Endothelial cell of umbilical vein (primary cell): ENCODE measurements at regions not wholly inside any gene's neighbourhood (a gene's known extent, or its start where the extent isn't known, plus 50 kb on each side); places are given as distances from the start of the nearest gene placed in this dataset.

Source experiments
- BruUV-seq: library from RNA; stranded (reverse); fragments of 400-500 nt; replicated peaks from 2 replicates; lab custom pipeline; 2021; lab: Mats Ljungman, UMichigan
- CTCF ChIA-PET: fragments of 300-600, 350-600 bp; sonication (Branson Sonifier 250); formaldehyde crosslinking; loops from one replicate; lab custom pipeline; 2021; ENCODE audit warnings: antibody characterized with exemption, inconsistent platforms; lab: Charles Lee
- POLR2A ChIA-PET: fragments of 300-600, 350-600 bp; sonication (Branson Sonifier 250); formaldehyde crosslinking; loops from one replicate; lab custom pipeline; 2021; ENCODE audit warnings: antibody characterized with exemption, inconsistent platforms; lab: Charles Lee
- DNase-seq: peaks from one replicate; pipeline ENCODE4 v3.0.0-alpha.2; 2011; ENCODE audit warnings: low read depth, low spot score
- FAIRE-seq: peaks from 2 replicates; lab custom pipeline; 2011; peaks lifted over from hg19 to GRCh38; lab: Jason Lieb, UNC
- H2AFZ ChIP-seq: 2 replicates; pipeline ENCODE4 v1.6.0; 2012; ENCODE audit warnings: low read depth, low read length, control low read depth, inconsistent platforms
- H3K27ac ChIP-seq: 2 replicates; pipeline ENCODE4 v1.5.1; 2011; ENCODE audit warnings: low read depth, mild to moderate bottlenecking, control low read depth, low read length, moderate library complexity; ENCODE audit not compliant: insufficient read depth
- H3K27me3 ChIP-seq, 2 experiments: 2 replicates each; pipeline versions ENCODE4 v1.6.0 to v1.6.1; 2011; ENCODE audit warnings: low read length in 2 of 2, mixed read lengths in 1 of 2; ENCODE audit not compliant: control insufficient read depth in 2 of 2, insufficient read depth in 2 of 2
- H3K36me3 ChIP-seq, 2 experiments: 2 replicates in 1 of 2; 3 replicates in 1 of 2; pipeline ENCODE4 v1.5.1; 2011; ENCODE audit warnings: low read length in 2 of 2, mild to moderate bottlenecking in 1 of 2, moderate library complexity in 1 of 2; ENCODE audit not compliant: control insufficient read depth in 2 of 2, insufficient read depth in 2 of 2; ENCODE audit errors: extremely low read depth in 1 of 2
- H3K4me1 ChIP-seq: 3 replicates; pipeline ENCODE4 v1.5.1; 2011; ENCODE audit warnings: mild to moderate bottlenecking, low read length; ENCODE audit not compliant: control insufficient read depth, insufficient read depth; ENCODE audit errors: extremely low read depth
- H3K4me2 ChIP-seq: 2 replicates; pipeline ENCODE4 v1.6.1; 2011; ENCODE audit warnings: low read length, control low read depth, mixed read lengths; ENCODE audit not compliant: insufficient read depth
- H3K4me3 ChIP-seq, 3 experiments: fragments of 200-600 bp in 1 of 3; sonication (generic), shearing (Covaris generic) in 1 of 3; replicated peaks in 1 of 3; 2 replicates each; pipeline ENCODE4 v1.5.1; 2011 to 2016; ENCODE audit warnings: control low read depth in 3 of 3, low read length in 3 of 3, mild to moderate bottlenecking in 2 of 3, inconsistent platforms in 1 of 3, low read depth in 1 of 3, moderate library complexity in 1 of 3; ENCODE audit not compliant: insufficient read depth in 1 of 3
- H3K79me2 ChIP-seq: 2 replicates; pipeline ENCODE4 v1.6.0; 2012; ENCODE audit warnings: low read length, inconsistent platforms; ENCODE audit not compliant: control insufficient read depth, insufficient read depth
- H3K9ac ChIP-seq: replicated peaks from 2 replicates; pipeline ENCODE3; 2011; ENCODE audit warnings: low read length, control low read depth; ENCODE audit not compliant: insufficient read depth; ENCODE audit errors: extremely low read depth
- H3K9me1 ChIP-seq: replicated peaks from 3 replicates; pipeline ENCODE4 v1.6.0; 2011; ENCODE audit warnings: mild to moderate bottlenecking, low read length; ENCODE audit not compliant: control insufficient read depth, insufficient read depth; ENCODE audit errors: extremely low read depth
- H3K9me3 ChIP-seq: replicated peaks from 2 replicates; pipeline ENCODE4 v1.5.1; 2012; ENCODE audit warnings: low read length, inconsistent platforms; ENCODE audit not compliant: control insufficient read depth, insufficient read depth
- H4K20me1 ChIP-seq: replicated peaks from 2 replicates; pipeline ENCODE3; 2011; ENCODE audit warnings: mild to moderate bottlenecking, low read length; ENCODE audit not compliant: control insufficient read depth, insufficient read depth; ENCODE audit errors: extremely low read depth
- CTCF ChIP-seq, 2 donors: IDR thresholded peaks; 1 replicate in 1 of 2; 2 replicates in 1 of 2; pipeline ENCODE4 v1.5.1; 2011; ENCODE audit warnings: low read length in 2 of 2, mild to moderate bottlenecking in 2 of 2, moderate library complexity in 2 of 2, control low read depth in 1 of 2, inconsistent platforms in 1 of 2, low read depth in 1 of 2; ENCODE audit not compliant: insufficient read depth in 1 of 2; ENCODE audit errors: extremely low read depth in 1 of 2
- EZH2 ChIP-seq: IDR thresholded peaks from 2 replicates; pipeline ENCODE4 v1.6.1; 2012; ENCODE audit warnings: borderline replicate concordance, low read depth, mild to moderate bottlenecking, moderate library complexity, low read length, inconsistent platforms; ENCODE audit not compliant: severe bottlenecking
- FOS ChIP-seq: IDR thresholded peaks from 2 replicates; pipeline ENCODE4 v1.6.1; 2011; ENCODE audit warnings: mild to moderate bottlenecking, low read length, moderate library complexity, borderline replicate concordance; ENCODE audit not compliant: insufficient read depth
- GATA2 ChIP-seq: IDR thresholded peaks from 2 replicates; pipeline ENCODE4 v1.7.0; 2011; ENCODE audit warnings: low read depth, mild to moderate bottlenecking, moderate library complexity, mixed read lengths, low read length; ENCODE audit not compliant: insufficient read length, insufficient read depth
- JUN ChIP-seq: IDR thresholded peaks from 2 replicates; pipeline ENCODE4 v1.6.1; 2011; ENCODE audit warnings: borderline replicate concordance, low read depth; ENCODE audit not compliant: insufficient read length, insufficient read depth
- MYC ChIP-seq: IDR thresholded peaks from one replicate; pipeline ENCODE4 v1.6.1; 2011; ENCODE audit warnings: mild to moderate bottlenecking, low read depth, low read length
- POLR2A ChIP-seq: IDR thresholded peaks from 2 replicates; pipeline ENCODE4 v1.6.1; 2012; ENCODE audit warnings: low read depth, mild to moderate bottlenecking, control low read depth, low read length
- POLR2AphosphoS5 ChIP-seq: IDR thresholded peaks from 2 replicates; pipeline ENCODE4 v1.6.1; 2012; ENCODE audit warnings: low read depth, mild to moderate bottlenecking, control low read depth, low read length, moderate library complexity; ENCODE audit not compliant: insufficient read depth
- dilution Hi-C: fragments of 300-500 bp; cut with MboI; formaldehyde crosslinking; loops from one replicate; pipeline ENCODE4 v1.15.0; 2019; ENCODE audit warnings: low sequenced_read_pairs; ENCODE audit not compliant: extremely low pct_ligation_motif_present
- intact Hi-C: fragments of 100-400 bp; cut with micrococcal nuclease; formaldehyde crosslinking; loops from one replicate; pipeline ENCODE4 v1.10.0; 2022
- TF ChIP-seq, protein P1 (sequence below): IDR thresholded peaks from 2 replicates; pipeline ENCODE4 v1.6.1; 2011; ENCODE audit not compliant: insufficient read depth, insufficient read length

DNA sequence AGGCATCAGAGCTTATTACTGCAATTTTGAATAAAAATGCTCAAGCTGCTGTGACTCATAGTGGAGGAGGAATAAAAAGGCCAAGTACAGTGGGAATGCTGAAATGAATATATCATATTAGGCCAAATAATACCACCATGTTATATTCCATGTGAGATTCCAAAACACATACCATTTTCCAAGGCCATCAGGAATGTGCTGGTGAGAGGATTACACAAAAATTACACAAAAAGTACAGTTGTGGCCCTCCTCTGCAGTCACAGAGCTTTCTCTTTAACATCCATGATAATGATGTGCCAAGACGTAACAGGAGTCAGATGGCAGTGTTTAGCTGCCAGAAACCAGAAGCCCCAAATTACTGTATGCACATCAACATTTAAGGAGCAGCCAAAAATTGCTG lies 153.5 kb downstream of the PCDH18 start:
- POLR2A ChIA-PET = no interaction called here

More for the DNA sequence above, 153.5 kb downstream of the PCDH18 start:
- dilution Hi-C loops (no loop called here), intact Hi-C loops (no loop called here)
- Histone ChIP-seq H3K4me3 (no peak overlapping the region), H3K4me1 (no peaks in the 10 kb centered on the region), H3K36me3 (no peaks in the 10 kb centered on the region), H3K27me3 (no peaks in the 10 kb centered on the region), H4K20me1 (no peaks in the 10 kb centered on the region), H3K27ac (no peak overlapping the region), H2AFZ (no peak overlapping the region), H3K9ac (no peak overlapping the region), H3K9me1 (no peaks in the 10 kb centered on the region), H3K9me3 (no peaks in the 10 kb centered on the region), H3K79me2 (no peaks in the 10 kb centered on the region), H3K4me2 (no peak overlapping the region)
- BruUV-seq = no TSS peak
- no peak for TF ChIP-seq POLR2A
- no peak for TF ChIP-seq JUN
- TF ChIP-seq EZH2 = no peak
- no peak for TF ChIP-seq FOS
- no peak for TF ChIP-seq POLR2AphosphoS5
- TF ChIP-seq MYC = no peak
- no peak for TF ChIP-seq CTCF (IDR thresholded peaks at IDR 0.05; ENCODE audit: extremely low read depth in 1 of 2, insufficient read depth in 1 of 2, low read depth in 1 of 2, low read length in 2 of 2)
- TF ChIP-seq, protein P1, sequence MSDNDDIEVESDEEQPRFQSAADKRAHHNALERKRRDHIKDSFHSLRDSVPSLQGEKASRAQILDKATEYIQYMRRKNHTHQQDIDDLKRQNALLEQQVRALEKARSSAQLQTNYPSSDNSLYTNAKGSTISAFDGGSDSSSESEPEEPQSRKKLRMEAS = no peak
- no peak for TF ChIP-seq GATA2
- FAIRE-seq (no peak), DNase-seq (no peak)
- CTCF ChIA-PET = no interaction called here
